Jurkat, Clone E6-1 (cell line): ENCODE measurements at regions not wholly inside any gene's neighbourhood (a gene's known extent, or its start where the extent isn't known, plus 50 kb on each side); places are given as distances from the start of the nearest gene placed in this dataset.
A peak's percentile ranks its signal among the peaks of the same experiment; 100 is the strongest.

Experiments used
- DNase-seq: peaks from one replicate; pipeline ENCODE4 v3.0.0-alpha.2; 2011; ENCODE audit warnings: low read depth, low spot score
- H3K4me3 ChIP-seq: 2 replicates; pipeline ENCODE4 v1.5.1; 2011; ENCODE audit warnings: mild to moderate bottlenecking, low read length, control low read depth, moderate library complexity

- H3K4me3 ChIP-seq = no peak overlapping the region
- DNase-seq = no peak
These were observed 138.7 kb downstream of the YTHDC2 start for GRCh38 chr5:113652161-113652560.

- H3K4me3 ChIP-seq = no peak overlapping the region
- DNase-seq = no peak
These were observed 141.3 kb downstream of the YTHDC2 start for GRCh38 chr5:113654828-113655227.

GRCh38 chr5:113660206-113660605 lies 146.7 kb downstream of the YTHDC2 start:
- DNase-seq = no peak
- H3K4me3 ChIP-seq = no peak overlapping the region

- H3K4me3 ChIP-seq = no peak overlapping the region
- DNase-seq = no peak
These were observed 147.3 kb downstream of the YTHDC2 start for GRCh38 chr5:113660706-113661250.

GRCh38 chr5:113663879-113664541 lies 150.5 kb downstream of the YTHDC2 start:
- H3K4me3 ChIP-seq = no peak overlapping the region
- peak; percentile 32 for DNase-seq

- no peak for DNase-seq
- H3K4me3 ChIP-seq = no peak overlapping the region
These were observed 159.5 kb downstream of the YTHDC2 start for GRCh38 chr5:113673041-113673440.

- no peak overlapping the region for H3K4me3 ChIP-seq
- DNase-seq = no peak
These were observed 161.7 kb downstream of the YTHDC2 start for GRCh38 chr5:113675166-113675565.

- no peak for DNase-seq
- no peak overlapping the region for H3K4me3 ChIP-seq
These were observed 164.7 kb downstream of the YTHDC2 start for GRCh38 chr5:113678202-113678601.

- DNase-seq = peak; percentile 32
These were observed 165.6 kb downstream of the YTHDC2 start for GRCh38 chr5:113678924-113679575.

GRCh38 chr5:113680534-113680933 lies 167.0 kb downstream of the YTHDC2 start:
- H3K4me3 ChIP-seq = no peak overlapping the region
- DNase-seq = no peak

More at GRCh38 chr5:113678924-113679575, 165.6 kb downstream of the YTHDC2 start:
- no peak overlapping the region for H3K4me3 ChIP-seq

- peak; percentile 2 for DNase-seq
- H3K4me3 ChIP-seq = no peak overlapping the region
These were observed 169.1 kb downstream of the YTHDC2 start for GRCh38 chr5:113682497-113683136.

- H3K4me3 ChIP-seq = no peak overlapping the region
- DNase-seq = no peak
These were observed 169.7 kb downstream of the YTHDC2 start for GRCh38 chr5:113683211-113683610.

GRCh38 chr5:113686599-113686998 lies 173.1 kb downstream of the YTHDC2 start:
- no peak overlapping the region for H3K4me3 ChIP-seq
- no peak for DNase-seq

GRCh38 chr5:113689647-113690046 lies 176.2 kb downstream of the YTHDC2 start:
- DNase-seq = no peak
- no peak overlapping the region for H3K4me3 ChIP-seq

- no peak for DNase-seq
- H3K4me3 ChIP-seq = no peak overlapping the region
These were observed 179.0 kb downstream of the YTHDC2 start for GRCh38 chr5:113692466-113692865.

GRCh38 chr5:113692891-113693457 lies 179.5 kb downstream of the YTHDC2 start:
- no peak for DNase-seq
- H3K4me3 ChIP-seq = no peak overlapping the region

GRCh38 chr5:113693701-113694100 lies 180.2 kb downstream of the YTHDC2 start:
- no peak for DNase-seq

GRCh38 chr5:113694576-113694975 lies 181.1 kb downstream of the YTHDC2 start:
- DNase-seq = no peak
- no peak overlapping the region for H3K4me3 ChIP-seq

More at GRCh38 chr5:113693701-113694100, 180.2 kb downstream of the YTHDC2 start:
- H3K4me3 ChIP-seq = no peak overlapping the region

- DNase-seq = no peak
- H3K4me3 ChIP-seq = no peak overlapping the region
These were observed 189.8 kb downstream of the YTHDC2 start for GRCh38 chr5:113703266-113703665.

GRCh38 chr5:113705657-113706056 lies 192.2 kb downstream of the YTHDC2 start:
- no peak overlapping the region for H3K4me3 ChIP-seq
- no peak for DNase-seq
